ENCODE measurements at regions not wholly inside any gene's neighbourhood (a gene's known extent, or its start where the extent isn't known, plus 50 kb on each side); places are given as distances from the start of the nearest gene placed in this dataset.

DNA sequence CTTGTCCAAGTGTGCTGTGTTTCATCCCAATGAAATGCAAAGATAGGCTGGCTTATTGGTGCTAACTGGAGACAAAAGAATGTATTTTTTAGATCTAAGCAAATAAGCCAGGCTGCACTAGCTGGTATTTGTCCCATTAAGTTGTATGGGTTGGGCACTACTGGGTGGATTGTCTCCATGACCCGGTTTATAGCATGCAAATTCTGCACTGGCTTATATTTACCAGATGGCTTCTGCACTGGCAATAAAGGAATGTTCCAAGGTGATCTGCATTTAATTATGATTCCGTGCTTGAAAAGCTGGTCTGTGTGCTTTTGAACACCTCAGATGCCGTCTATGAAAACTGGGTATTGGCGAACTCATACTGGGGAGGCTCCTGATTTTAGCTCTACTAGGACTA is 61.4 kb upstream of the MOCS1 start:
- TF ChIP-seq, protein P1, sequence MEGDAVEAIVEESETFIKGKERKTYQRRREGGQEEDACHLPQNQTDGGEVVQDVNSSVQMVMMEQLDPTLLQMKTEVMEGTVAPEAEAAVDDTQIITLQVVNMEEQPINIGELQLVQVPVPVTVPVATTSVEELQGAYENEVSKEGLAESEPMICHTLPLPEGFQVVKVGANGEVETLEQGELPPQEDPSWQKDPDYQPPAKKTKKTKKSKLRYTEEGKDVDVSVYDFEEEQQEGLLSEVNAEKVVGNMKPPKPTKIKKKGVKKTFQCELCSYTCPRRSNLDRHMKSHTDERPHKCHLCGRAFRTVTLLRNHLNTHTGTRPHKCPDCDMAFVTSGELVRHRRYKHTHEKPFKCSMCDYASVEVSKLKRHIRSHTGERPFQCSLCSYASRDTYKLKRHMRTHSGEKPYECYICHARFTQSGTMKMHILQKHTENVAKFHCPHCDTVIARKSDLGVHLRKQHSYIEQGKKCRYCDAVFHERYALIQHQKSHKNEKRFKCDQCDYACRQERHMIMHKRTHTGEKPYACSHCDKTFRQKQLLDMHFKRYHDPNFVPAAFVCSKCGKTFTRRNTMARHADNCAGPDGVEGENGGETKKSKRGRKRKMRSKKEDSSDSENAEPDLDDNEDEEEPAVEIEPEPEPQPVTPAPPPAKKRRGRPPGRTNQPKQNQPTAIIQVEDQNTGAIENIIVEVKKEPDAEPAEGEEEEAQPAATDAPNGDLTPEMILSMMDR (IDR thresholded peaks at IDR 0.05), result no peak
- TF ChIP-seq POLR2A (IDR thresholded peaks at IDR 0.05), result no peak

All from right lobe of liver (tissue), 4 donors.